LNCAP (cell line): ENCODE measurements at regions not wholly inside any gene's neighbourhood (a gene's known extent, or its start where the extent isn't known, plus 50 kb on each side); places are given as distances from the start of the nearest gene placed in this dataset.

ENCODE experiments used
- TF ChIP-seq, protein P1 (sequence below): fragments of 450-650 bp; IDR thresholded peaks from 2 replicates; pipeline ENCODE4 v1.5.1; 2017; ENCODE audit warnings: mild to moderate bottlenecking

DNA sequence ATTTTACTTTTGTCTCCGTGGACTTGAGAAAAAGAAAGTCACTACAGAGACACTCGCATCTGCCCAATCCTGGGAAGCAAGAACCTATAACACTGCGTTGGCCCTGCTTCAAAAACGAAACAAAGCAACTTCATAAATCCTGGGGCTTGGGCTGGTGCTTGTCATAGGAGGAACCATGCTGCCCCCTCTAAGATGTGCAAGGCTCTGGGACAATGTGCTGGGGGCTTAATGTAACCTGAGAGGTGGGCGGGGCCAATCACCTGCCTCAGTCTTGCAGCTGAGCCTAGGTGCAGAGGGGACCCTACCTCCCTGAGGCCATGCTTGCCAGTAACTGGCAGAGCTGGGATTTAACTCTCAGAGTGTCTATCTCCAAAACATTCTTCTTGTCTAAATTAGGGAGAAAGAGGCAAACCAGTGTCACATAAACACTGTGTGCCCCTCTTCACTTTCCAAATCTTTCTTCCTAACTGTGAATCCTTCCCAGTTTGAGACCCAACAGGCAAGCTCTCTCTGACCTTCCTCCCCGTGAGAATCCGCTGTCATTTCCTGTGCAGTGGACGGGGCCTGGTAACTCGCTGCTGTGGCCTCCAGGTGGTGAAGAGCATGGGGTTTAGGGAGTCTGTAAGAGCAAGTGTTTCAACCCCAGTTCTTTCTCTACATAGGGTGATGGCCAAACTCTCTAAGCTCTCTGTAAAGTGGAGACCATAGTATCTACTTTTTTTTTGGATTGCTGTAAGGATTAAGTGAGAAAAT is 115.1 kb downstream of the ACKR3 start:
- TF ChIP-seq, protein P1, sequence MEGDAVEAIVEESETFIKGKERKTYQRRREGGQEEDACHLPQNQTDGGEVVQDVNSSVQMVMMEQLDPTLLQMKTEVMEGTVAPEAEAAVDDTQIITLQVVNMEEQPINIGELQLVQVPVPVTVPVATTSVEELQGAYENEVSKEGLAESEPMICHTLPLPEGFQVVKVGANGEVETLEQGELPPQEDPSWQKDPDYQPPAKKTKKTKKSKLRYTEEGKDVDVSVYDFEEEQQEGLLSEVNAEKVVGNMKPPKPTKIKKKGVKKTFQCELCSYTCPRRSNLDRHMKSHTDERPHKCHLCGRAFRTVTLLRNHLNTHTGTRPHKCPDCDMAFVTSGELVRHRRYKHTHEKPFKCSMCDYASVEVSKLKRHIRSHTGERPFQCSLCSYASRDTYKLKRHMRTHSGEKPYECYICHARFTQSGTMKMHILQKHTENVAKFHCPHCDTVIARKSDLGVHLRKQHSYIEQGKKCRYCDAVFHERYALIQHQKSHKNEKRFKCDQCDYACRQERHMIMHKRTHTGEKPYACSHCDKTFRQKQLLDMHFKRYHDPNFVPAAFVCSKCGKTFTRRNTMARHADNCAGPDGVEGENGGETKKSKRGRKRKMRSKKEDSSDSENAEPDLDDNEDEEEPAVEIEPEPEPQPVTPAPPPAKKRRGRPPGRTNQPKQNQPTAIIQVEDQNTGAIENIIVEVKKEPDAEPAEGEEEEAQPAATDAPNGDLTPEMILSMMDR, result no peak

DNA sequence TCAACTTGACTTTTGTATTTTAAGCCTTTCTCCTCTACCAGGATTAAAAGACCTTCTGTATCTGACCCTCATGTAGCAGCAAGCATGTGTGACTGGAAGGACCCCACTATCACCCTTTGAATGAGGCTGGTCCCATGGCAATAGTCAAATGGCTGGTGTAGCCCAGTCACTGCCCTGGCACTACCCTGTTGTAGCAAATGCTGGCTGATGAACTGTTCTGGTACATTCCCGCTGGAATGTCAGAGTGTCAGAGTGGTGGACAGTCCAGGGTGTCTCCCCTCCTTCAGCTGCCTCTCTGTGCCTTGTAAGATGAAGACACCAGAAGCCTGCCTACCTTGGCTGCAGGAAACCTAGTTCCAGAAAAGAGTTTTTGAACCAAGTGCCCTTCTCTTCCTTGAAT is 115.7 kb downstream of the ACKR3 start:
- TF ChIP-seq, protein P1, result no peak

DNA sequence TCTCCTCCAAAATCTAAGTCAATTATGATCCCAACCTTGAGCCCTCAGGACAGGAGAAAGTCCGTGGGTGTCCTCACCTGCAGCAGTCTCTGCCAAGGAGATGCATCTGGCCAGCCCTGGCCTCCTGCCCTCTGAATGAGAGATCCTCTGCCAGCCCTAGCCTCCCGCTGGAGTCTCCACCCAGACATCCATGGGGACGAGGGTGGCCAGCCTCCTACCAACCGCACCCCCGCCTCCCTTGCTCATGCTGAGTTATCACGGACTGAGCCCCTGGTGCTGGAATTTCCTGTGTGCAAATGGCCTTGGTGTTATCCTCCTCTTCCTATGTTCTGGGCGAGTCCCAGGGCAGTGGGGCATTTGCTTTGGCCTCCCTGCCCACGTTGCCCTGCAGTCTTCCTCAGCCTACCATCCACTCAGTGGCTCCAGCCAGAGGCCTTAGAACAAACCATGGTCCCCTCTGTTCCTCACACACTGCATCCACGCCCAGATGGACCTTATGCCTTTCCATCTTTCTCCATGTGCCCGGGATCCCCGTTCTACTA is 116.4 kb downstream of the ACKR3 start:
- TF ChIP-seq, protein P1, result no peak

DNA sequence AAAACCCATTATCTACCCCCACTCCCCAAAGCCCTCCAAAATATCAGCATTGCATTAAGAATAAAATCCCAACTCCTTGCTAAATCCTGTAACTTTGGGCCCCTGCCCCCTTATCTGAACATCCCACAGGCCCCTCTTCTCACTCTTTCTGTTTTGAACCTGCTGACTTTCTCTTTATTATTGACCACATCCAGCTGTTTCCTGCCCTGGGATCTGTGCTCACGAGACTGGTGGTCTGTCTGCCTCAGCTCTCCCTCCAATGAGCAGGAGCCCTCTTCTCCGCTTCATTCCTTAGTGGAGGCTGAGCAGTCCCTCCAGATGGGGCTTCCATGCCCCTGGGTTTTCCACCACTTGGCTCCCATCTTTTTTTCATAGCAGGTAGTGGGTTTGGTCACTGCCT is 116.9 kb downstream of the ACKR3 start:
- TF ChIP-seq, protein P1, result no peak

DNA sequence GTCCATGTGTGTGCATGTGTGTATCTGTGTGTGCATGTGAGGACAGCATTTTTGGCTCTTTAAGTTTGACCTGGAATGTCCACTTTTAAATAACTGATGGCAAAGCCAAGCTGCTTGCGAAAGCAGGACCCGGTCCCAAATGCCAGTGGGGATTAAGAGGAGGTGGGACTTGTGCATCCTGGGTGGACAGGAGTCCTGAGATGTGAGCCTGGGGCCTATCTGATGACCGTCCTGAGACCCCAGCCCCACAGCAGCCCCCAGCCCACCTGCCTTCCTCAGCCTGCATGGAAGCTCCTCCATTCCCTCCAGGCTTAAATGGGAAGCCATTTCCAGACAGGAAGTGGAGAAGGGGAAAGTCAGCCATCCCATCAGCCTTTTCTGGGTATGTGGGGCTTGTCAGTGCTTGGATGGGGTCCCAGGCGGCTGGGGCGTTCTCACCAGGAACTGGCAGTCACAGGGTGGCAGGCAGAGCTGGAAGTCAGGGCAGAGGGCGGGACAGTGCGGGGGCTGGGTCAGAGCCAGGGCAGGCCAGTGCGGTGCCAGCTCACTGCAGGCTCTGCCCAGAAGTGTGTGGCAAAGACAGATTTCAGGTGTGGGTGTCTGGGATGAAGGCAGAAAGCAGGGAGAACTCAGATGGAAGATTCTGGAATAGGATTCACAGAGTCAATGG is 117.8 kb downstream of the ACKR3 start:
- TF ChIP-seq, protein P1, result no peak

DNA sequence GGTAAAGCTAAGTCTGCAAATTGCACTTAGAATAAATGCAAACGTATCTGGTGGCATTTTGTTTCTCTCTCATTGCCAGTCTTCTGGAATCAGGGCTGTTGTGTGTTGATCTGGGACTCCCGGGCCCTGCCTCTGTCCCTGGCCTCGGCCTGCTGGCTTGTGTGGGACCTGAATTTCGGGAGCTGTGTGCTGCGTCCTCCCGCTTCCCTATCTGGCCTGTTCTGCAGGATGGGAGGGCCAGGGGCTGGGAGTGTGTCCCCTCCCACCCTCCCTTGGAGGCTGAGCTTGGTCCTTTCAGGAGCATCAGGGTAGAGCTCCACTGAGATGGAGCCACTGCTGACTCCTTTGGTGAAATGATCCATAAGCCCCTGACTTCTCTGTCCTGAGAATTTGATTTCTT is 118.5 kb downstream of the ACKR3 start:
- TF ChIP-seq, protein P1, result no peak

DNA sequence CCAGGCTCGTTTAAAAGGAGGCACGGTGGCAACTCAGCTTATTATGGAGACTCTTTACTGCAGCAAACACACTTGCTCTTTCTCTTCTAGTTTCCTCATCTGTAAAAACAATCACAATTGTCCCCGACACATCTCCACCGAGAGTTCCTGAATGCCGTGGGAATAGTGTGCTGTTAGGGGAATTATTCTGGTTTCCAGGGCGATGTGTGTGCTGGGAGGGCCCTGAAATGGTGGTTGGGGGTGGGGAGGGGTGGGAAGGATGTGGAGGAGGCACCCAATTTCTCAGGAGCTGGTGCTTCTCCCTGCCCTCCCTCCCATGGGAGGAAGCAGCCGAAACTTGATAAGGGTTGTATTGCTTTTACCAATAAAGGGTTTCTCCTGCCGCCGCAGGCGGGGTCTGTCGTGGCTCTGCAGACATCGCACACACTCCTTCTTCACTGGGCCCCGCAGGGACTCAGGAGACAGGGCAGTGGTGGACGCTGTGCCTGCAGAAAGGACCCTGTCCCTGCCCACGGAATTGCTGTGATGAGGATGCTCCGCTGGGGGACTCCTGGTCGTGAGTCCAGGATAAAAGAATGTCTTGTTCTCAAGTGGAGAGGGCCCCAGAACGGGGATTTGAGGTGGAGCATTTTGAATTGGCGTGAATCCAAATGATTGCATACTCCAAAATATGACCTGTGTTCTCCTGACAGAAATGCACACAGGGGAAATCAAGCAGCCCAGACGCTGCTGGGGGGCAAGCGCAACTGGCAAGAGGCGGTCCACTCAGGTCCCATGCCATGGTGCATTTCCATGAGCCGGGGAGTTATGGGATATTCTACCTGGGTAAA is 119.2 kb downstream of the ACKR3 start:
- TF ChIP-seq, protein P1, result no peak
